Muscle of leg (tissue), 3 donors: ENCODE measurements at regions not wholly inside any gene's neighbourhood (a gene's known extent, or its start where the extent isn't known, plus 50 kb on each side); places are given as distances from the start of the nearest gene placed in this dataset.
A peak's percentile ranks its signal among the peaks of the same experiment; 100 is the strongest.
"Not testable (repeated sequence)": the region's sequence is repeated elsewhere in the genome, so short reads cannot be mapped to it uniquely, and the experiment has no call there.

Experiments used
- DNase-seq: peaks from one replicate; pipeline ENCODE4 v3.0.0; 2013
- H3K27ac ChIP-seq: one replicate; pipeline ENCODE4 v1.5.1; 2013; ENCODE audit warnings: mild to moderate bottlenecking, low read length, control low read depth
- H3K27me3 ChIP-seq: one replicate; pipeline ENCODE4 v1.6.1; 2013; ENCODE audit warnings: low read length; ENCODE audit not compliant: control insufficient read depth, insufficient read depth
- H3K36me3 ChIP-seq: one replicate; pipeline ENCODE4 v1.6.1; 2013; ENCODE audit warnings: low read length; ENCODE audit not compliant: control insufficient read depth, insufficient read depth
- H3K4me1 ChIP-seq: one replicate; pipeline ENCODE4 v1.6.1; 2013; ENCODE audit warnings: low read length; ENCODE audit not compliant: control insufficient read depth, insufficient read depth
- H3K4me3 ChIP-seq: one replicate; pipeline ENCODE4 v1.5.1; 2013; ENCODE audit warnings: low read length, control low read depth
- H3K9me3 ChIP-seq: replicated peaks from 2 replicates; pipeline ENCODE4 v1.6.1; 2013; ENCODE audit warnings: low read depth, low read length; ENCODE audit not compliant: control insufficient read depth
- WGBS: methylation state at CpG from one replicate; pipeline ENCODE4 v1.1.5; 2013; ENCODE audit warnings: missing lambda C conversion rate; ENCODE audit not compliant: insufficient coverage; 5-methylcytosine and 5-hydroxymethylcytosine counted together

DNA sequence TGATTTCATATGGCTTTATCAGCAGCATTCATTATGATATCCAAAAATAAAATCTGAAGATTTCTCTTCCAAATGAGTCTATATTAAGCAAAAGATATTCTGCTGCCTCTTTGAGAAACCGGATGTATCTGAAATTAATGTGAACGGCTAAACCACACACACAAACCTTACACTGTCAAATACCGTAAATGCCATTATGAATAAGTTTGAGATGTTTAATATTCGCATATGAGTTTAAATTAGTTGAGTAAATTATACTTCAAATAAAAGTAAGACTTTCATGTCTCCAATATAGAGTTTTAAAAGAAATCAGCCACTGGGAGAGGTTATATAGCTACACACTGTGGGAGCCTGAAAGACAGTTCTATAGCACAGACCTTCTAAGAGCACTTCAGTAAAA lies 566.6 kb upstream of the CHD1 start:
- DNase-seq, H3K4me1 ChIP-seq, H3K9me3 ChIP-seq, H3K4me3 ChIP-seq, H3K36me3 ChIP-seq, H3K27me3 ChIP-seq, H3K27ac ChIP-seq: not testable (repeated sequence)
- WGBS = no CpG with 5 or more reads among the region's 4 CpGs

DNA sequence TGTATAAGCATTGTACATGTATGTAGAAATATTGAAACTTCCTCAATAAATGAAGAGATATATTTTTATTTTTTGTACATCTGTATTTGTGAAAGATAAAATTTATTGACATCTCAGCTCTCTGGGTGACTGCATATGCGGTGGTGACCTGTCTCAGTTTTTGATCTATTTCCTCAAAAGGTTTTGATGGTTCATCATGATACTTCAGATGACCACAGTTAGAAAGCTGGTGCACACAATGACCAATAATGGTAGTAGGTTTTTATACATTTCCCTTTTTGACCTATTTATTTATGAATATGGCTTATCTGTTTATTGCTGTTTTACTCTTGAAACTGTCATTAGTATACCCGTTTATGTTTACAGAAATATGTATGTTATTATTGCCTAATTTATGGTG lies 549.6 kb upstream of the CHD1 start:
- no CpG with 5 or more reads among the region's 2 CpGs for WGBS
- not testable (repeated sequence) for H3K4me1 ChIP-seq, H3K36me3 ChIP-seq

DNA sequence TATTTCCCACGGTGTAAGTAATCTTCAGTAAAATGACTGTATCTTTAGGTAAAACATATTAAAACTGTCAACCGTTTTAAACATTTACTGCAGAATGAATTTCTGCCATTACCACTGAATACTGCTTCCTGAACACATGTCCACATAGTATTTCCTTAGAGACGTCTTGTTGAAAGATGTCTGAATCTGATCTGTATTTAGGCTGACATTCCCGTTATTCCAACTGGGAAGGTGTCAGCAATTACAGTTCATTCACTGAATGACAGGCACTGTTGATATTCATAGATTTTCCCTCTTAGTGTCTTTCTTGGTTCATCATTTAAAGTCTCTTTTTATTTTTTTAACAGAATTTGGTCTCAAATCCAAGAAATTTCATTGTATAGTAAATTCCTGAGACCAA lies 544.5 kb upstream of the CHD1 start:
- not testable (repeated sequence) for H3K4me3 ChIP-seq, H3K27ac ChIP-seq, H3K36me3 ChIP-seq, H3K4me1 ChIP-seq, H3K27me3 ChIP-seq, DNase-seq, H3K9me3 ChIP-seq
- WGBS = no CpG with 5 or more reads among the region's 4 CpGs

More for the DNA sequence above, 549.6 kb upstream of the CHD1 start:
- H3K27me3 ChIP-seq, H3K4me3 ChIP-seq, H3K9me3 ChIP-seq, H3K27ac ChIP-seq, DNase-seq: not testable (repeated sequence)

DNA sequence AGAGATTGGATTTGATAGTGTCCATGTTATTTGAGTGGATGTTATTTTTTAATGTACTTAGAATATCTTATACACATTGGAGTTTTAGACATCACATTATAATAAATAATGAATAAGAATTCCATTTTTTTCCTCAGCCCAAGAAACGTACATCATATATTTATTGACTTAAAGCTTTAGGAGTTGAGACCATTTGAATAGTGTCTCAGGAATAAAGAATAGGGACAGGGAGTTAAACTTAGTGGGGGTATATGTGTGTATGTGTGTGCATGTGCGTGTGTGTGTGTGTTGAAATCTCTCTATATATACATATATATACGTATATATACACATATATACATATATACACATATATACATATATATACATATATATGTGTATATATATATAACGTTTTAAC lies 542.9 kb upstream of the CHD1 start:
- no CpG with 5 or more reads among the region's 4 CpGs for WGBS
- H3K4me3 ChIP-seq, H3K27me3 ChIP-seq: not testable (repeated sequence)

DNA sequence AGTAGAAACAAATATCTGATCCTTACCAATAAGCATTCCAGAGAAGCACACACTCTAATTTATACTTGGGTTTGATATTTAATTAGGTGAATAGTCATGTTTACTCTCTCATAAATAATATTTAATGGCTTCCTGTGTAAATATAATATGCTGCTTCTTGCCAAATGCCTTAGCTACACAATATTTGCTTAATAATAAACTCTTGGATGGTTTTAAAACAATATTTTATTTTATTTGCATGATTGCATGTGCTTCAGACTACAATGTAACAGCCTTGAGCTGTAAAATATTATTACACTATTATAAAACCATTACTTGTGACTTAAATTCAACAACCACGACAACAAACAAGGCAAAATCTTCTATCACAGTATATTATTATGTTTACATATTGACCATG lies 542.4 kb upstream of the CHD1 start:
- H3K27me3 ChIP-seq, DNase-seq, H3K27ac ChIP-seq, H3K4me1 ChIP-seq, H3K9me3 ChIP-seq, H3K36me3 ChIP-seq, H3K4me3 ChIP-seq: not testable (repeated sequence)
- no CpG with 5 or more reads among the region's 1 CpG for WGBS

More for the DNA sequence above, 542.9 kb upstream of the CHD1 start:
- H3K4me1 ChIP-seq, DNase-seq, H3K9me3 ChIP-seq, H3K27ac ChIP-seq, H3K36me3 ChIP-seq: not testable (repeated sequence)

DNA sequence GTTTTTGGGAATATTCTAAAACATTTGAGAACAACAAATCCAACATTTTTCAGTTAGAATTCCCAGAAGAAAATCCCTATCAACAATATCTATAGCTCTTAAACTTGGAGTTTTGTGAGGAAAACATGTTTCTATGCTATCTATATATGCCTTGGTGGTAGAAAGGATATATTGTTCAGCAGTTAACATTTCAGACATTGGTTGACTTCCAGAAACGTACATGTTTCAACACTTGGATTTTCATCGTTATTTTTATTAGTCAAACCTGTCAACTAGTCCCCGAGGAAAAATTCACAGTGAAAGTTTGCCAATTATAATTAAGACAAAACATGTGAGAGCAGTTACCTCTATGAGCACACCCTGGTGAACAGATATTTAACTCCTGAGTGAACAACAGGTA lies 541.8 kb upstream of the CHD1 start:
- not testable (repeated sequence) for H3K36me3 ChIP-seq, H3K9me3 ChIP-seq, DNase-seq, H3K27ac ChIP-seq, H3K27me3 ChIP-seq, H3K4me3 ChIP-seq, H3K4me1 ChIP-seq
- WGBS = no CpG with 5 or more reads among the region's 3 CpGs

DNA sequence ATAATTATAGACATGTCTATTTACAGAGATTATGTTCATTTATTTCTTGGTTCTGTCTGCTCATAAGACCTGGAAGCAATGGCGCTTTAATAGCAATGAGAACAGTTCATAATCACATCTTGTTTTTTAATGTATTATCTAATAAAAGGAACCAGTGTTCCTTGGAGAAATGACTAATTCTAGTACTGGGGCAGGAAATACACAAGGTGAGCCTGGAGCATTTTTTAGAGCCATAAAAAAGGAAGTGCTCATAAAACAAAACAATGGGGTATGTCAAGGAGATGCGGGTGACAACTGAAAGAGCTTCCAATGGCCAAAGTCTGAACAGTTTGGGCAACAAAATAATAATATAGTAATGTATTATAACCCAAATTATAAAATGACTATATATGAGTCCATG lies 531.9 kb upstream of the CHD1 start:
- DNase-seq = no peak
- Histone ChIP-seq H3K4me1 (no peaks in the 10 kb centered on the region), H3K9me3 (no peaks in the 10 kb centered on the region), H3K27ac (no peak overlapping the region), H3K27me3 (no peaks in the 10 kb centered on the region), H3K4me3 (no peak overlapping the region), H3K36me3 (no peaks in the 10 kb centered on the region)
- WGBS = no CpG with 5 or more reads among the region's 2 CpGs

DNA sequence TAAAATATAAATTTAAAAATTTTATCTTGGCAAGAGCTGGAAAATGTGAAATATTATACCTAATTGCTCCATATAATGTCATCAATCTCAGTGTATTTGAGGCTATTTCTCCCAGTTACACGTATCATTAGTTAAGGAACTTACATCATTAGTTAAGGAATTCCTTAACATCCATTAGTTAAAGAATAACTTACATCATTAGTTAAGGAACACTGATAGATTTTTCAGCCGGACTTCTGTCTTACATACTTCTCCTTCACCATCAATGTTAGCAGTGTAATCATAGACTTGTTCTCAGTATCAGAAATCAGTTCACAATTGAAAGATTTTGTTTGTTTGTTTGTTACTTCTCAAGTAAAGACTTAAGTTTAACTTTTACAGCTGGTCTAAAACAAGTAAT lies 524.4 kb upstream of the CHD1 start:
- no CpG with 5 or more reads among the region's 2 CpGs for WGBS
- H3K27me3 ChIP-seq = no peaks in the 10 kb centered on the region
- no peak for DNase-seq
- no peak overlapping the region for H3K4me3 ChIP-seq
- no peak overlapping the region for H3K27ac ChIP-seq
- no peaks in the 10 kb centered on the region for H3K9me3 ChIP-seq
- H3K36me3 ChIP-seq = no peaks in the 10 kb centered on the region
- no peaks in the 10 kb centered on the region for H3K4me1 ChIP-seq

DNA sequence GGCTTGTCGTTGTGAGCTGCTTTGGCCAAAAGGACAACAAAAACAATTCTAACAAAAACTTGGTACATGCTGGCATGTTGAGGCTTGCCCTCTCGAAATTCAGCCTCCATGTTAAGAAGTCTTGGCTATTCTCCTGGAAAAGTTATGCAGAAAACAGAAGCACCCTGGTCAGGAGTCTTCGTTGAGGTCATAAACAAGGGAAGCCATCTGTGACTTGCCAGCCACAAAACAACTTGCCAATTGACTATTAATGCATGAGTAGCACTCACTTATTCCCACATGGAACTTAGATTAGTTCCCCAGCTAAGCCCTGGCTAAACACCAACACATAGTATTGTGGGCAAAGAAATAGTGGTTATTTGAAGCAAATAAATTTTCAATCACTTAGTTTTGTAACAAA lies 521.0 kb upstream of the CHD1 start:
- no peaks in the 10 kb centered on the region for H3K9me3 ChIP-seq
- no peak overlapping the region for H3K4me3 ChIP-seq
- no peaks in the 10 kb centered on the region for H3K36me3 ChIP-seq
- peak; percentile 50 for DNase-seq
- H3K27me3 ChIP-seq = no peaks in the 10 kb centered on the region
- WGBS = 40% methylated on average over 1 of the region's 3 CpGs
- H3K27ac ChIP-seq = no peak overlapping the region
- H3K4me1 ChIP-seq = no peaks in the 10 kb centered on the region

DNA sequence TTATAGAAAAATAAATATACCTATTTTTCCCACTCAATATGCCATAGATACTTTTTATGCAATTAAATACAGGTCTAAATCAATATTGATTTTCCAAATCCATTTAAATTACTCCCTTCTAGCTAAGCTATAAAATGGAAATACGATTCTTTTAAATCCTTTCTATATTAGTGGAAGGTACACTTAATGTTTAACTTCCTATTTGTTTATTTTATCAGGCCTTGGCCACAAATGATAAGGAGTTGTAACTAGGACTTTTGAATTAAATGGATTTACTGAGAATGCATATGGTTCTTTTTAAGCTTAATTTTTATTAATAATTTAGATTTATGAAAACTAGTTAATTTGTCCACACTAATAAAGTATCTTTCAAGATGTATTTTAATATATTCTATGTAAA lies 517.0 kb upstream of the CHD1 start:
- H3K4me3 ChIP-seq = no peak overlapping the region
- WGBS = no CpG with 5 or more reads among the region's 1 CpG
- H3K27ac ChIP-seq = no peak overlapping the region
- no peaks in the 10 kb centered on the region for H3K27me3 ChIP-seq
- no peaks in the 10 kb centered on the region for H3K9me3 ChIP-seq
- no peaks in the 10 kb centered on the region for H3K4me1 ChIP-seq
- H3K36me3 ChIP-seq = no peaks in the 10 kb centered on the region
- DNase-seq = no peak

DNA sequence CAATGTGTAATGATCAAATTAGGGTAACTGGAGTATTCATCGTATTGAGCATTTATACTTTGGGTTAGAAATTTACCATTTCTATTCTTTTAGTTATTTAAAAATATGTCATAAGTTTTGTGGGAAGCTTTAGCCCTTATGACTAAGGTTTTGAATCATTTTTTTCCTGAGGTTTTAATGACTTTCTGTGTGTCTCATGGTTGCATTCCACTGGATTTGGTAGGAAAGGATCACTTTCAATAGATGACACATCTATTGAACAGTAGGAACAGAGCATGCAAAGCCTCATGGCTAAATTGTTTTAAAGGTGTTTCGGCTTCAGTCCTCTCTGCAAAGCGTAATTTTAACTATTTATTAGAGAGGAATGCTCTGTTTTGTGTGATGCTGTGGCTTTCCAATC lies 512.4 kb upstream of the CHD1 start:
- no peaks in the 10 kb centered on the region for H3K27me3 ChIP-seq
- H3K9me3 ChIP-seq = no peaks in the 10 kb centered on the region
- no peak overlapping the region for H3K27ac ChIP-seq
- no CpG with 5 or more reads among the region's 3 CpGs for WGBS
- H3K4me3 ChIP-seq = no peak overlapping the region
- no peaks in the 10 kb centered on the region for H3K36me3 ChIP-seq
- H3K4me1 ChIP-seq = no peaks in the 10 kb centered on the region
- no peak for DNase-seq
